ENCODE measurements at regions not wholly inside any gene's neighbourhood (a gene's known extent, or its start where the extent isn't known, plus 50 kb on each side); places are given as distances from the start of the nearest gene placed in this dataset.

DNA sequence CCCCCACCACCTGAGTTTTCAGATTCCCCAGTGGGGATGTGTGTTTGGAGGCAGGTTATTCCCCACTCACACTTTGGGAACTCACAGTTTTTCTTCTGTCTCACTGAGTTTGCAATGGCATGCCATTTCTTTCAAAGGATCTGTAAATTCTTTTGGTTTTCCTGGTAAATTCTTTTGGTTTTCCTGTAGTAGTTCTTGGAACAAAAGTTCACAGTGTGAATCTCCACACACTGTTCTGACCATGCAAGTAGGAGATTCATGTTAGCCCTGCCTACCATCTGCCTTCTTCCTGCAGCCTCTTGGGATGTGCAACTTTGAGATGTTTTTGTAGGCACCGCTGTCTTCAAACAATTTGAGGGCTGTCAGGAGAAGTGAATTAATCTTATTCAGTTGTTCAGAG, 165.6 kb upstream of the OGFRL1 start:
- no peak for DNase-seq (ENCODE audit: low read depth)

DNA sequence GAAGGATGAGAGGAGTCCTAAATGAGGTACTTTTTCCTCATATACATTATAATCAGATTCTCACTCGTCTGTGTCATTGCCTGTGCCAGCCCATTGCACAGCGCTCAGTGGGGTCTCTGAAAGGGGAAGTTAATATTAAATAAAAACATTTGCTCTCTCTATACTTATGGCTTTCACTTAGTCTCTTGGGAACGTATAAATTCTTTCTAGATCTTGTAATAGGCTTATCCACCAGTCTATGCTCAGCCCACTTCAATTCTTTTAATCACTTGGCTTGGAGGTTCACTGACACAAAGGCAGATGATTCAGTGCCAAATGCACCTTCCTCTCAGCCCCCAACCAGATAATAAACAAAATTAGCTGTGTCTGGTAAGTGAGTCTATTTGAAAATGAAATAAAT, 164.3 kb upstream of the OGFRL1 start:
- no peak for DNase-seq (ENCODE audit: low read depth)

DNA sequence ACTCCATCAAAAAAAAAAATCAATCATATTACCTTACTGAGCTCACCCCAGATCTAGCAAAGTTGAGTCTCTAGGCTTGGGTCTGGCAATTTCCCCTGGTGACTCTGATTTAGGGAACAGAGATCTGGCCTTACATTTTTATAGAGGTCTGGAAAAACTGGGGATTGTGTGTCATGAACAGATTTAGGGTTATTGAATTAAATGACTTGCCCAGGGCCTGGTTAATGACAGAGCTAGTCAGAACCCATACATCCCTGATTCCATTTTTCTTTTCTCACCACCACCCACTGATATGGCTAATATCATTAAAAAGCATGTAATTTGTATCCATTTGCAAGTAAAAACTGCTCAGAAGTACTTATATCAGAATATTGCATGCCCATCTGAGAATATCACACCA, 163.4 kb upstream of the OGFRL1 start:
- DNase-seq (ENCODE audit: low read depth), result no peak

DNA sequence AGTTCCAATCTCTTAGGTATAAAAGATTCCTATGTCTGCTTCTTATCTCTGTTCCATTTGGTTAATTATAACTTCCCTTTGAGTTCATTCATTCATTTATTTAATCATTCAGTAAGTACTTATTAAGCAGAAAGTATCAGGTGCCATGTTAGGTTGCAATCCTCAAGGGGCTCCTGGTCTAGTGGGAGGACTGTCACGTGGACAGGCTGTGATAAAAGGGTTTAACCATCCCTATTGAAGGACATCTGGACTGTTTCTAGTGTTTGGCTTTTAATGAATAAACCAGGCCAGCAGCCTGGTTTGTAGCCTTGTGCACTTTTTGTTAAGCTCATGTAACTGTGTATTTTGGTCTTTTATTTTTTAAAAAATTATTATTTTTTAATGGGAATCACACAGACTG, 162.1 kb upstream of the OGFRL1 start:
- DNase-seq (ENCODE audit: low read depth), result no peak

DNA sequence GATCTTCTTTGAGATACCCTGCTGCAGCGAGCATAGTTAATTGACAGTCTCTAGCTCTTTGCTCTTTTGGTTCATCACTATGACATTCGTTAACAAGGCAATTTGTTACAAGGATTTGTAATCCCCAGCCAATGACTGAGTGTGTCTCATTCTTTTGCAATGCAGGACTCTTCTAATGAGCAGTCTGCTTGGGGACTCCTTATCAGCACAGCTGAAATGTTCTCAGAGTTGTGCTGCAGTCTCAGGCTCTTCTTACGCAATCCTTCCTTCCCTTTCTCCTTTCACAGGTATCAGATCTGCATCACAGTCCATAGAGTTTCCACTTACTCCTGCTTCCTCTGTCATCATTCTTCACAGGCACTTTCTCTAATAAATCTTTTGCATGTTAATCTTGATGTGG, 161.2 kb upstream of the OGFRL1 start:
- DNase-seq (ENCODE audit: low read depth), result no peak

DNA sequence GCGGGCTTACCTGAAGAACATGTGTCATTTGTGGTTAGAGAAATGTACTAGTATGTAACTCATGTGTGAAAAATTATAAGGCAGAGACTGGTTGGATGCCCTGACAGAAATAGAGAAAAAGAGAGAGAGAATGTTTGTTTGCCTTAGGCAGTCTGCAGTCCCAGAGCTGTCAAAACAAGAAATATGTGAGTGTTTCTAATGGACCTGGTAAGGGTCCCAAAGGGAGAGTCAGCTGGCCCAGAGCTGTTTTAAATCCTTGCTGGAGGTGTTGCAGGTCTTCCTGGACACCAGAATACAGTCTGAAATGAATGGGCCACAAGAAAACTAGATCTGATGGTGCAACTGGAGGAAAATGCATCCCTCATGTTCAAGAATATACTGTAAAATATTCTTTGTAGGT, 158.3 kb upstream of the OGFRL1 start:
- DNase-seq (ENCODE audit: low read depth), result no peak

DNA sequence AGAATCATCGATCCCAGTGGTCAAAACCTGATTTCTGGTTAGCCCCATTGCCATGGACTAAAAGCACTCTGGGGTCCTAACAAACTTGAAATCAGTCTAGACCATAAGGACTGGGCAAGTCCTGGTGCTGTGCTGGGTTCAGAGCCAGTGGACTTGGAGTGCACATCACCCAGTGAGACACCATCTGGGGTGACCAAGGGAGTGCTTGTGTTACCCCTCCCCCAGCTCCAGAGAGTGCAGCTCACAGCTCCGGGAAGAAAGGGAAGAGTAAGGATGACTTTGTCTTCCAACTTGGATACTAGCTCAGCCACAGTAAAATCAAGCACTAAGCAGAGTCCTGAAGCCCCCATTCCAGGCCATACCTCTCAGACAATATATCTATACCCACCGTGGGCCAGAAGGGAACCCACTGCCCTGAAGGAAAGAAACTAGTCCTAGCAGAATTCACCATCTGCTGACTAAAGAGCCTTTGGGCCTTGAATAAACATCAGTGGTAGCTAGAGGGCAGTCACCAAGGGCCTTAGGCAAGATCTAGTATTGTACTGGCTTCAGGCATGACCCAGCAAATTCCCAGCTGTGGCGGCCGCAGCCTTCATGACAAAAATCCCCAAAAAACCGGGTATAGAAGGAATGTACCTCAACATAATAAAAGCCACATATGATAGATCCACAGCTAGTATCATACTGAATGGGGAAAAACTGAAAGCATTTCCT, 153.5 kb upstream of the OGFRL1 start:
- DNase-seq (ENCODE audit: low read depth), result no peak

DNA sequence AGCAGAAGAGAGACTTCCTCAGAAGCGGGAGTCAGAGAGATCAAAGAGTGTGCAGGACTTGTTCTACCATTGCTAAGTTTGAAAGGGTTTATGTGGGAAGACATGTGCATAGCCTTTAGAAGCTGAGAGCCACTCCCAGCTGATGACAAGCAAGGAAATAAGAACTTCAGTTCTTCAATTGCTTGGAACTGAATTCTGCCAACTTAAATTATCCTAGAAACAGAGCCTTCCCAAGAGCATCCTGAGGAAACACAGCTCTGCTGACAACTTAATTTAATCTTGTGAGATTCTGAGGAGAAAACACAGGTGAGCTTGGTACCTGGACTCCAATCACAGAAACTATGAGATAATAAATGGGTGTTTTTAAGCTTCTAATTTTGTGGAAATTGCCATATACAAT, 150.6 kb upstream of the OGFRL1 start:
- DNase-seq (ENCODE audit: low read depth), result no peak

DNA sequence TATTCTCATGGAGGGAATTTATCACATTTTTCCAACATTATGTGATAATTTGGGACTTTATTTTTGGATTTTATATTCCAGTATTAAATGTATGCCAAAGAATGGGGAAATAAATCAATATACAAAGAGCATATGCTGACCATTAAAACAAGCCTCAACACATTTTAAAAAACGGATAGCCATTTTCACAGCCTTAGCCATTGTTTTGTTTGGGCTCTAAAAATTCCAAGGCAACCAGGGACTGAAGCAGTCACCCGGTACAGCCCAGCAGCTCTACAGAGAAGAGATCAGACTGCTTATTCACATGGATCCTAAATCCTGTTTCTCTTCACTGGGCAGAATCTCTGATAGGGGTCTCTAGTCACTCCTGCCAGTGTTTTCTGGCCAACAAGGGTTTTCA, 150.2 kb upstream of the OGFRL1 start:
- no peak for DNase-seq (ENCODE audit: low read depth)

DNA sequence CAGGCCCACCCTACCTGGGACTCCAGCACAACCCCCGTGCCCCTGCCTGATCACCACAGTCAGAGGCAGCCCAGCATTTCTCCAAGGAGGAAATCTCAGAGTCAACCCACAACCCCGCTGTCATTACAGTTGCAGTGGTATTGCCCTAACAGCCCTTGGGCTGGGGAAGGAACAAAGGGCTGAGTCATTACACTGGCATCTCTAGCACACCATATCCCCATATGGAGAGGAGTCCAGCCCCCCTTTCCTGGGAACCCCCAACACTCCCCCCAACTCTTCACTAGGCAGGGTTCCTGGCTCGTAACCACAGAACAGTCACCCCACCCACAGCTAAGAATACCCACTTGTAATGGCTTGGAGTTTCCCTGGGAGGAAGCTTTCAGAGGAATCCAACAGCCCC, 149.4 kb upstream of the OGFRL1 start:
- DNase-seq (ENCODE audit: low read depth), result no peak

DNA sequence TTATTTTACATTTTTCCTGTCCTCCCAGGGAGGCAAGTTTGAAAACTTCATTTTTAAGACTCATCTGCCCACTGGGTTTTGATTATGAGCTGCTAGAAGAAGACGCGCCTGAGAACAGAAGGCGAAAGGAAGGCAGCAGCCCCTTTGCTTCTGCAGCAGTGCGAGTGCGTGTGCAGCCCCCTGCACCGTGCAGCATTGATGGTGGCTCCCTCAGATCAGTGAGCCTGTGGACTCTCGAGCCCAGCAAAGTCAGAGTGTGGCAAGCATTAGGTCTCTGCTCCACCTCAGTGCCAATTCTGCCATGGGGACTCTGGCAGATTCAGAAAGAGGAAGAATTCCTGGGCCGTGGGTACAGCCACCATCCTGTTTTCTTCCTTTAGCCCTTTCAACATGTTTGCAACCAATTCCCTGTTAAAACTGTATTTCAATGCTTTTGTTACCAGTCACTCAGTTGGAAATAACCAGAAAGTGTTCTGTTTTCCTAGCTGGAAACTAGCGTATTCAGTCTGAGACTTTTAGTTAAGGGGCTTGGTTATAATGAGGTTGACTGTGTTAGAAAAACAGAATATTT, 134.8 kb upstream of the OGFRL1 start:
- no peak for DNase-seq (ENCODE audit: low read depth)

DNA sequence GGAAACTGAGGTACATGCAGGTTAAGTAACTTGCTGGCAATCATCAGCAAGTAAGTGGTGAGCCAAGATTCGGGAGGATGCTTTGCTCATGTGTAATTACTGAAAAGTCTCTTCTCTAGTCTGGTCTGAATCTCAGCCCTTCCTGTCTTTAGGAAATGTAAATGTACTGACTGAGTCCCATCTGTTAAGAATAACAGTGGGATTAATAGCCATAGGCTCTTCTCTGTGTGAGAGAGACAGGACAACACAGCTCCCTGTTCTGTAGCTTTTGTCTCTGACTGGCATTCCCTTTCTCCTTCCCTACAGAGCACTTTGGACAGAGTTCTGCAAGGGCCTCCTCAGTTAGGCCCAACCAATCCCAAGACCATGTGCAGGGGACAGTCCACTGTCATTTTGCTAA, 131.3 kb upstream of the OGFRL1 start:
- no peak for DNase-seq (ENCODE audit: low read depth)

DNA sequence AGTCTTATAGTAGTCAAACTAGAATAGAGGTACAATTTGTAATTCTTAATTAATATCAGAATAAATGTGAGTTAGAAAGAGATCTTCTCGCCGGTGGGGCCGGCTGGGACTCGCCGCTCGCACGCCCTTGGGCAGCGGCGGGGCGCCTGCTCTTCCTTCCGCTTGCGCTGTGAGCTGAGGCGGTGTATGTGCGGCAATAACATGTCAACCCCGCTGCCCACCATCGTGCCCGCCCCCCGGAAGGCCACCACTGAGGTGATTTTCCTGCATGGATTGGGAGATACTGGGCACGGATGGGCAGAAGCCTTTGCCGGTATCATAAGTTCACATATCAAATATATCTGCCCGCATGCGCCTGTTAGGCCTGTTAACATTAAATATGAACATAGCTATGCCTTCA, 123.7 kb upstream of the OGFRL1 start:
- DNase-seq (ENCODE audit: low read depth), result no peak

DNA sequence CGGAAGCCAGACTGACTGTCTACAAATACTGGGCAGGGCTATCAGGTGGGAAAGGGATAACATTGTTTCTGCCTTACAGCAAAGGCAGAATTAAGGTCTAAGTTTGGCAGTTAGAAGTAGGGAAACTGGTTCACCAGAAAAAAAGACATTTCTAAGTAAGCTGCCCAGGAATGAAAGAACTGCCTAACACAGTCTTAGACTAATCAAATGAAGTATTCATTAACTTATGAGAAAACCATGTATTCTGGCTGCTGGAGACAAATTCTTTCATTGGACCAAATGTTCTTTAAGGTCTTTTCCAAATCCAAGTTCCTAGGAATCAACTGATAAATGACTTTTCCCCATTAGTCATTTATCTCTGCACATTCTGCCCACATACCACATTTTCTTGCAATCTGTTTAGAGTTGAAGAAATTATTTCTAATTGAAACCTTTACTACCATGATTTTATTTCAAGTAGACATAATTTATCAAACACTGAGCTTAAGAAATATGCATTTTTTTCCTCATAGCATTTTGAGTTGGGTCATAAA, 120.3 kb upstream of the OGFRL1 start:
- no peak for DNase-seq (ENCODE audit: low read depth)

DNA sequence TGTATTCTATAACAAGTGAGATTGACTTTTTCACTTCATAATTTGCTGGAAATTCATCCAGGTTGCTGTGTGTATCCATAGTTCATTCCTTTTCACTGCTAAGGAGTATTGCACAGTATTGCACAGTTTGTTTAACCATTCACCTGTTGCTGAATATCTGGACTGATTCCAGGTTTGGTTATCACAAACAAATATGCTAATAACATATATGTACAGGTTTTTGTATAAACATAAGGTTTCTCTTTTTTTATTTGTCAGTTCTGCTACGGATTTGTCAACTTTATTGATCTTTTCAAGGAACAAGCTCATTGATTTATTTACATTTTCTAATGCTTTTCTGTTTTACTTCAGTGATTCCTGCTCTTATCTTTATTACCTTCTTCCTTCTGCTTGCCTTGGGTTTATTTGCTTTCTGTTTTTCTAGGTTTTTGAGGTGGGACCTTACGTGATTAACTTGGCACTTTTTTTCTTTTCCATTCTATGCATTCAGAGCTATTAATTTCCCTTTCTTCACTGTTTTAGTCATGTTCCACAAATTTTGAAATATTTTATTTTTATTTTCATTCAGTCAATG, 117.0 kb upstream of the OGFRL1 start:
- DNase-seq (ENCODE audit: low read depth), result no peak

DNA sequence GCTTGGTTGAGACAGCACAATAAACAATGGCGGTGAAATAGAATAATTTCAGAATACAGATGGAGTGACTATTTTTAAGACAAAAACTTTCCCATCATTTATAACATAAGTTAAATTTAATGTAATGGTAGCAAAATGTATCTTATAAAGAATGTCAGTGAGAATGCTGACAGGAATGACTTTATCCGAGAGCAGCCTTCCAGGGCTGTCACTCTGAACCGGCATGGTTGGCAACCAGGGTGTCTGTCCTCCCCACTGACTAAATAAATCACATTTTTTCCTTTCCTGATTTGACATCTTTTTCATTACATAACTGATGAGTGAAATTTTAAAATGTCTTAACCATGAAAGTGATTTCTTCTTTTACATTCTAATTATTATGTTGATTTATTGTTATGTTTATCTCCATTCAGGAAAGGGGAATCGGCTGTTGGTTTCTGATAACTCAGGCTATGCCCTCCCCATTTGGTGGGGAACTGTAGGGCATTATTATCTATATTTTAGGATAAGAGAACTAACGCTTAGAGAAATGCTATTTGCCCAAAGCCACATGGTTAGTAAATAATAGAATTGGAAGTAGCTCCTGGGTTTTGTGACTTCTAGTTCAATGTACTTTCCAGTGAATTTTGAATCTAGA, 109.2 kb upstream of the OGFRL1 start:
- DNase-seq (ENCODE audit: low read depth), result no peak

DNA sequence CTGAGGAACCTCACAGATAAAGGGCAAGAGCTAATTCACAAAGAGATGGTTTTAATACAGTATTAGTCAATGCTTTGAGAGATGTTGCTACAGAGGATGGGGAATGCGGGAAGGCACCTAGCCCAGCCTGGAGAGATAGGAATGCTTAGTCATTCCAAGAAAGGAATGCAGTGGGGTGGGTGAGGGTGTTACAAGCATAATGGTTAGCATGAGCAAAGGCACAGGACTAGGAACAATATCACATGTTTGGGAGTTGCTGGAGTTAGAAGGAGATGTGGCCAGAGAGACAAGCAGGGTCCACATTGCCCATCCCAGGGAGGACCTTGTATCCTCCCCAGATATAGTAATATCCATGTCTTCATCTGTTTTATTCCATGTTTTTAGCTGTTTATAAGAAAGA, 107.0 kb upstream of the OGFRL1 start:
- DNase-seq (ENCODE audit: low read depth), result no peak

DNA sequence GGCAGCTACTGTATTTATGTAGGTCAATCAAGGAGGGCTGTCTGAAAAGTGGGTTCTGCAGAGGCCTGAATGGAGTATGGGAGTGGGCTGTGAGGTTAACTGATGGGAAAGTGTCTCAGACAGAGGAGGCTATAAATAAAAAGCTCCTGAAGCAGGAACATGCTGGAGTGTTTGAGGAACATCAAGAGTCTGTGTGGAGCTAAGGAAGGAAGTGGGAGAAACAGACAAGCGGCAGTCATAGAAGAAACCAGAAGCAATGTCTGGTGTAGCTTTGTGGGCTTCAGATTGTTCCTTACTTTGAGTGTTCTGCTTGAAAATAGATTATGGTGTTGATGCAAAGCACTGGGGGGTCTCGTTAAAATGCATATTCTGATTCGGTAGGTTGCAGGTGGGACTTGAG, 101.5 kb upstream of the OGFRL1 start:
- DNase-seq (ENCODE audit: low read depth), result no peak

DNA sequence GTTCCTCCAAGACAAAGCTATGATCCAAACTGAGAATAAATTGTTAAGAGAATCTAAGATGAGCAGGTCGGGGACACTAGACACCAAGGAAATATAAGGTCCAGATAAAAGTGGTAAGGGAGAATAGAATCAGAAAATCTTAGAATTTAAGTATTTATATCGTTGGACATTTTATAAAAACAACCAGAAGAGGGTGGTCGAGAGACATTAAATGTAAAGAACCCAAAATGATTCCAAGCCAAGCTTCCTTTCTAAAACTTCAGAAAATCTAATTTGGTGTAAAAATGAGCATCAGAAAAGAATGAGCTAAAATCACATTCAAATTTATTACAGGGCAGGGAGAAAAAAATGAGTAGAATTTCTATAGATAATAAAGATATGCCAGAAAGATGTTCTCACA, 97.8 kb upstream of the OGFRL1 start:
- DNase-seq (ENCODE audit: low read depth), result no peak

DNA sequence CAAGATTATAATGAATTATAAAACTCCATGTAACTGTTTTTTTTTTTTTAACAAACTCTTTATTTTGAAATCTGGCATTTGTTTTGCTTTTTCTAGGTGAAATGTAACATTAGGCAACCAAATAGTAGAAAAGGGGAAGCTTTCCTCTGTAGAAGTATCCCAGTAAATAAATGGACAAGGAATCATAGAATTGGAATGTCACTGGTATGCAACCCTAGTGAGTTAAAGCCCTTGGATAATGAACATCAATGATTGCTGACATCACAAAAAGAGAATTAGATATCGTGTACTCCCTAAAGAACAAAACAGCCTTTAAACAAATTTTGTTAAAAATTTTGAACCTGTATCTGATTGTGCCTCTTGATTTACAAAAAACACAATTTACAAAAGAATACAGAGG, 93.9 kb upstream of the OGFRL1 start:
- DNase-seq (ENCODE audit: low read depth), result no peak

DNA sequence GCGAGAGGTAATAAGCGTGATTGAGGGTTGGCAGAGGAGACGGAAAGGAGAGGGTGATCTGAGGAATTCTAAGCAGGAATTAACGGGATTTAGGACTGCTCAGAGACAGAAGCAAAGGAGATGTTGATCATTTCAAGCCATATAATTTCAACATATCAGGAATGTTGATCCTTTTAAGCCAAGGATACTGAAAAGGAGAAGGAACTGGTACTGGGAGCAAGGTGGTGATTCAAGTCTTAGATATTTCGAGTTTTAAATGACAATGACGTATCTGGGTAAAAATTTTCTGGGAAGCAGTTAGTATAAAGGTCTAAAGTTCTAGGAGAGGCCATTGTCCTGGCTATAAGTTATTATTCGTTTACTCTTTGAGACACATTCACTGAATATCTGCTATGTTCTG, 91.3 kb upstream of the OGFRL1 start:
- no peak for DNase-seq (ENCODE audit: low read depth)

DNA sequence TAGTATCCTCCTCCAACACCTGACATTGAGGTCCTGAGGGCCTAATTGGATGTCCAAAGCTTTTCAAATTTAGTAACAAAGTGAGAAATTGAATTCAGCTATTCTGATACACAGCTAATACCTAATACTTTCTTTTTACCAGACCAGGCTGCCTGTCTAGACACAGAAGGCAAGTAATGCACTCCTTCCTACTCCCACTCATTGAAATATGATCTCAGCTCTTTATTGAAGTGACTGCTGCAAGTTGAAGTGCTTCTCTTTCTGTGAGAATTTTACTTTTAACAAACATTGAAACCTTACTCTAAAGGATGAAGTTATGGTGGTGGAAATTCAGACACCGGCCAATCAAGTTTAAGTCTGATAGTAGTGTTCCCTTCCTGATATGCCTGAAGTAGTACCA, 90.8 kb upstream of the OGFRL1 start:
- DNase-seq (ENCODE audit: low read depth), result no peak

DNA sequence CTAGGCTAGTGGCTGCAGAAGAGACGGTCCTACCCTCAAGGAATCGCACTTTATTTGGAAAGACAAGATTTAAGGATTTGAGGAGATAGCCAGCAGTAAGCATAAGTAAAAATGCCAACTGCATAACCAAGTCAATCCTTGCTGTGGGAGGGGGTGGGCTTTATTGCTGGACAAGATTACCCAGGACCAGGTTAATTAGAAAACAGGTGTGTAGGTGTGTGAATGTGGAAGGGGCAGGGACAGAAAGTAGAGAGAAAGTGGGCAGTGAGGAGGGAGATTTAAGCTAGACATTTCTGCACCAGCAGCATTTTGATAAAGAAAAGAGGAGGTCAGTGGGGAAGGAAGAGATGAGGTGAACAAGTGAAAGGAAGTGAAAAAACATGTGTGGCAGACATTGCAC, 89.7 kb upstream of the OGFRL1 start:
- DNase-seq (ENCODE audit: low read depth), result no peak
